ENCODE measurements at regions not wholly inside any gene's neighbourhood (a gene's known extent, or its start where the extent isn't known, plus 50 kb on each side); places are given as distances from the start of the nearest gene placed in this dataset.

DNA sequence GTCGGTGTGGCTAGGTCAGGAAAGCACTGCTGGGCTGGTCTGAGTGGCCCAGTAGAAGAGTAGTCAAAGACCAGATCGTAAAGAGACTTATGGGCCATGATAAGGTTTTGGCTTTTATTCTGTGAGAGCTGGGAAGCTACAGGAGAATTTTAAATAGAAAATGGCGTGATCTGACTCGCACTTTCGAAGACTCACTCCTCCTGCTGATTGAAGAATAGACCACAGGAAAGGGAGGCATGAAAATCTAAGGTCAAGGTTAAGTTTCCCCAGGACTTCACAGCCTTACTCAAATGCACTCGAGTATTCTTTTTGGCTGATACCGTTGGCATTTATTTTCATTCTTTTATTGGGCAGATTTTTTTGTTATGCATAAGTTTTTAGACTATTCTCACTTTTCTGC is 231.4 kb upstream of the ANKRD50 start (continued):
- TF ChIP-seq CEBPB (IDR thresholded peaks at IDR 0.05; ENCODE audit: low read depth, low read length): no peak

Measured in H1 (cell line).